ENCODE measurements at regions not wholly inside any gene's neighbourhood (a gene's known extent, or its start where the extent isn't known, plus 50 kb on each side); places are given as distances from the start of the nearest gene placed in this dataset.
"Not testable (repeated sequence)": the region's sequence is repeated elsewhere in the genome, so short reads cannot be mapped to it uniquely, and the experiment has no call there.

- no peaks in the 10 kb centered on the region for H3K36me3 ChIP-seq (ENCODE audit: control insufficient read depth in 2 of 2, insufficient read depth in 2 of 2, low read length in 1 of 2)
- no peaks in the 10 kb centered on the region for H3K4me1 ChIP-seq (ENCODE audit: control insufficient read depth in 2 of 2, insufficient read depth in 2 of 2, low read length in 1 of 2)
- 83 to 84% methylated on average over 1 of the region's 1 CpG for WGBS, 2 donors
- H3K27me3 ChIP-seq (ENCODE audit: control insufficient read depth in 1 of 2, insufficient read depth in 2 of 2, low read length in 2 of 2) = no peaks in the 10 kb centered on the region
- no peak overlapping the region for H3K4me3 ChIP-seq (ENCODE audit: low read depth in 1 of 2, low read length in 2 of 2)
- H3K9me3 ChIP-seq (ENCODE audit: control insufficient read depth in 2 of 2, insufficient read depth in 1 of 2, low read depth in 1 of 2, low read length in 1 of 2) = peaks cover 0 to 3% of the 10 kb centered on the region in 2 donors
- H3K27ac ChIP-seq (ENCODE audit: low read depth in 2 of 2, low read length in 1 of 2) = no peak overlapping the region
These were observed 702.2 kb upstream of the ADGRL4 start for GRCh38 chr1:79708646-79709265.

GRCh38 chr1:79705218-79705617 lies 698.7 kb upstream of the ADGRL4 start:
- 84 to 93% methylated on average over 2 of the region's 2 CpGs for WGBS, 2 donors
- Histone ChIP-seq H3K9me3 (ENCODE audit: control insufficient read depth in 2 of 2, insufficient read depth in 1 of 2, low read depth in 1 of 2, low read length in 1 of 2) (peaks cover 0 to 3% of the 10 kb centered on the region in 2 donors), H3K4me3 (ENCODE audit: low read depth in 1 of 2, low read length in 2 of 2) (no peak overlapping the region)

GRCh38 chr1:79704067-79704466 lies 697.5 kb upstream of the ADGRL4 start:
- no peak overlapping the region for H3K4me3 ChIP-seq (ENCODE audit: low read depth in 1 of 2, low read length in 2 of 2)
- peaks cover 0 to 3% of the 10 kb centered on the region in 2 donors for H3K9me3 ChIP-seq (ENCODE audit: control insufficient read depth in 2 of 2, insufficient read depth in 1 of 2, low read depth in 1 of 2, low read length in 1 of 2)
- WGBS, 2 donors = 85 to 87% methylated on average over 1 of the region's 1 CpG
- H3K36me3 ChIP-seq (ENCODE audit: control insufficient read depth in 2 of 2, insufficient read depth in 2 of 2, low read length in 1 of 2) = no peaks in the 10 kb centered on the region
- H3K27me3 ChIP-seq (ENCODE audit: control insufficient read depth in 1 of 2, insufficient read depth in 2 of 2, low read length in 2 of 2) = no peaks in the 10 kb centered on the region
- H3K4me1 ChIP-seq (ENCODE audit: control insufficient read depth in 2 of 2, insufficient read depth in 2 of 2, low read length in 1 of 2) = no peaks in the 10 kb centered on the region
- H3K27ac ChIP-seq (ENCODE audit: low read depth in 2 of 2, low read length in 1 of 2) = no peak overlapping the region

More at GRCh38 chr1:79705218-79705617, 698.7 kb upstream of the ADGRL4 start:
- H3K36me3 ChIP-seq (ENCODE audit: control insufficient read depth in 2 of 2, insufficient read depth in 2 of 2, low read length in 1 of 2) = no peaks in the 10 kb centered on the region
- H3K27me3 ChIP-seq (ENCODE audit: control insufficient read depth in 1 of 2, insufficient read depth in 2 of 2, low read length in 2 of 2) = no peaks in the 10 kb centered on the region
- H3K27ac ChIP-seq (ENCODE audit: low read depth in 2 of 2, low read length in 1 of 2) = no peak overlapping the region
- no peaks in the 10 kb centered on the region for H3K4me1 ChIP-seq (ENCODE audit: control insufficient read depth in 2 of 2, insufficient read depth in 2 of 2, low read length in 1 of 2)

GRCh38 chr1:79702336-79702999 lies 695.9 kb upstream of the ADGRL4 start:
- not testable (repeated sequence) for H3K9me3 ChIP-seq (ENCODE audit: control insufficient read depth in 2 of 2, insufficient read depth in 1 of 2, low read depth in 1 of 2, low read length in 1 of 2); H3K27ac ChIP-seq (ENCODE audit: low read depth in 2 of 2, low read length in 1 of 2); H3K4me3 ChIP-seq (ENCODE audit: low read depth in 1 of 2, low read length in 2 of 2); H3K36me3 ChIP-seq (ENCODE audit: control insufficient read depth in 2 of 2, insufficient read depth in 2 of 2, low read length in 1 of 2); H3K4me1 ChIP-seq (ENCODE audit: control insufficient read depth in 2 of 2, insufficient read depth in 2 of 2, low read length in 1 of 2); H3K27me3 ChIP-seq (ENCODE audit: control insufficient read depth in 1 of 2, insufficient read depth in 2 of 2, low read length in 2 of 2)
- 26 to 35% methylated on average over 4 of the region's 4 CpGs for WGBS, 2 donors

GRCh38 chr1:79695138-79695537 lies 688.6 kb upstream of the ADGRL4 start:
- H3K4me3 ChIP-seq (ENCODE audit: low read depth in 1 of 2, low read length in 2 of 2) = no peak overlapping the region
- no peaks in the 10 kb centered on the region for H3K27me3 ChIP-seq (ENCODE audit: control insufficient read depth in 1 of 2, insufficient read depth in 2 of 2, low read length in 2 of 2)
- H3K27ac ChIP-seq (ENCODE audit: low read depth in 2 of 2, low read length in 1 of 2) = no peak overlapping the region
- no peaks in the 10 kb centered on the region for H3K36me3 ChIP-seq (ENCODE audit: control insufficient read depth in 2 of 2, insufficient read depth in 2 of 2, low read length in 1 of 2)
- no peaks in the 10 kb centered on the region for H3K9me3 ChIP-seq (ENCODE audit: control insufficient read depth in 2 of 2, insufficient read depth in 1 of 2, low read depth in 1 of 2, low read length in 1 of 2)
- no peaks in the 10 kb centered on the region for H3K4me1 ChIP-seq (ENCODE audit: control insufficient read depth in 2 of 2, insufficient read depth in 2 of 2, low read length in 1 of 2)

- no peaks in the 10 kb centered on the region for H3K4me1 ChIP-seq (ENCODE audit: control insufficient read depth in 2 of 2, insufficient read depth in 2 of 2, low read length in 1 of 2)
- no peaks in the 10 kb centered on the region for H3K9me3 ChIP-seq (ENCODE audit: control insufficient read depth in 2 of 2, insufficient read depth in 1 of 2, low read depth in 1 of 2, low read length in 1 of 2)
- no peak overlapping the region for H3K27ac ChIP-seq (ENCODE audit: low read depth in 2 of 2, low read length in 1 of 2)
- no peaks in the 10 kb centered on the region for H3K27me3 ChIP-seq (ENCODE audit: control insufficient read depth in 1 of 2, insufficient read depth in 2 of 2, low read length in 2 of 2)
- H3K4me3 ChIP-seq (ENCODE audit: low read depth in 1 of 2, low read length in 2 of 2) = no peak overlapping the region
- 57 to 60% methylated on average over 1 of the region's 1 CpG for WGBS, 2 donors
- H3K36me3 ChIP-seq (ENCODE audit: control insufficient read depth in 2 of 2, insufficient read depth in 2 of 2, low read length in 1 of 2) = no peaks in the 10 kb centered on the region
These were observed 687.7 kb upstream of the ADGRL4 start for GRCh38 chr1:79694241-79694640.

- Histone ChIP-seq H3K27me3 (ENCODE audit: control insufficient read depth in 1 of 2, insufficient read depth in 2 of 2, low read length in 2 of 2) (no peaks in the 10 kb centered on the region), H3K4me3 (ENCODE audit: low read depth in 1 of 2, low read length in 2 of 2) (no peak overlapping the region), H3K36me3 (ENCODE audit: control insufficient read depth in 2 of 2, insufficient read depth in 2 of 2, low read length in 1 of 2) (no peaks in the 10 kb centered on the region), H3K27ac (ENCODE audit: low read depth in 2 of 2, low read length in 1 of 2) (no peak overlapping the region), H3K4me1 (ENCODE audit: control insufficient read depth in 2 of 2, insufficient read depth in 2 of 2, low read length in 1 of 2) (no peaks in the 10 kb centered on the region), H3K9me3 (ENCODE audit: control insufficient read depth in 2 of 2, insufficient read depth in 1 of 2, low read depth in 1 of 2, low read length in 1 of 2) (no peaks in the 10 kb centered on the region)
- WGBS, 2 donors = 29 to 36% methylated on average over 2 of the region's 2 CpGs
These were observed 687.0 kb upstream of the ADGRL4 start for GRCh38 chr1:79693441-79694114.

GRCh38 chr1:79692519-79692918 lies 686.0 kb upstream of the ADGRL4 start:
- Histone ChIP-seq H3K36me3 (ENCODE audit: control insufficient read depth in 2 of 2, insufficient read depth in 2 of 2, low read length in 1 of 2) (no peaks in the 10 kb centered on the region), H3K9me3 (ENCODE audit: control insufficient read depth in 2 of 2, insufficient read depth in 1 of 2, low read depth in 1 of 2, low read length in 1 of 2) (no peaks in the 10 kb centered on the region), H3K27me3 (ENCODE audit: control insufficient read depth in 1 of 2, insufficient read depth in 2 of 2, low read length in 2 of 2) (no peaks in the 10 kb centered on the region), H3K27ac (ENCODE audit: low read depth in 2 of 2, low read length in 1 of 2) (no peak overlapping the region), H3K4me3 (ENCODE audit: low read depth in 1 of 2, low read length in 2 of 2) (no peak overlapping the region), H3K4me1 (ENCODE audit: control insufficient read depth in 2 of 2, insufficient read depth in 2 of 2, low read length in 1 of 2) (no peaks in the 10 kb centered on the region)

- H3K4me3 ChIP-seq (ENCODE audit: low read depth in 1 of 2, low read length in 2 of 2) = no peak overlapping the region
- H3K4me1 ChIP-seq (ENCODE audit: control insufficient read depth in 2 of 2, insufficient read depth in 2 of 2, low read length in 1 of 2) = no peaks in the 10 kb centered on the region
- H3K27ac ChIP-seq (ENCODE audit: low read depth in 2 of 2, low read length in 1 of 2) = no peak overlapping the region
- no peaks in the 10 kb centered on the region for H3K36me3 ChIP-seq (ENCODE audit: control insufficient read depth in 2 of 2, insufficient read depth in 2 of 2, low read length in 1 of 2)
- H3K9me3 ChIP-seq (ENCODE audit: control insufficient read depth in 2 of 2, insufficient read depth in 1 of 2, low read depth in 1 of 2, low read length in 1 of 2) = no peaks in the 10 kb centered on the region
- no peaks in the 10 kb centered on the region for H3K27me3 ChIP-seq (ENCODE audit: control insufficient read depth in 1 of 2, insufficient read depth in 2 of 2, low read length in 2 of 2)
- 51 to 55% methylated on average over 2 of the region's 2 CpGs for WGBS, 2 donors
These were observed 682.4 kb upstream of the ADGRL4 start for GRCh38 chr1:79688932-79689331.

GRCh38 chr1:79683420-79683819 lies 676.9 kb upstream of the ADGRL4 start:
- H3K36me3 ChIP-seq (ENCODE audit: control insufficient read depth in 2 of 2, insufficient read depth in 2 of 2, low read length in 1 of 2) = no peaks in the 10 kb centered on the region
- H3K4me3 ChIP-seq (ENCODE audit: low read depth in 1 of 2, low read length in 2 of 2) = no peak overlapping the region
- no peaks in the 10 kb centered on the region for H3K27me3 ChIP-seq (ENCODE audit: control insufficient read depth in 1 of 2, insufficient read depth in 2 of 2, low read length in 2 of 2)
- peaks cover 0 to 4% of the 10 kb centered on the region in 2 donors for H3K9me3 ChIP-seq (ENCODE audit: control insufficient read depth in 2 of 2, insufficient read depth in 1 of 2, low read depth in 1 of 2, low read length in 1 of 2)
- no peaks in the 10 kb centered on the region for H3K4me1 ChIP-seq (ENCODE audit: control insufficient read depth in 2 of 2, insufficient read depth in 2 of 2, low read length in 1 of 2)
- H3K27ac ChIP-seq (ENCODE audit: low read depth in 2 of 2, low read length in 1 of 2) = no peak overlapping the region

All from esophagus (tissue), 2 donors.